HG03342 (cell line): ENCODE measurements at regions not wholly inside any gene's neighbourhood (a gene's known extent, or its start where the extent isn't known, plus 50 kb on each side); places are given as distances from the start of the nearest gene placed in this dataset.

Source experiments
- ATAC-seq: cut with Tn5 transposase; IDR thresholded peaks from one replicate; pipeline ENCODE4 v1.9.1; 2021; ENCODE audit warnings: mild to moderate bottlenecking, moderate library complexity; ENCODE audit not compliant: unreplicated experiment

DNA sequence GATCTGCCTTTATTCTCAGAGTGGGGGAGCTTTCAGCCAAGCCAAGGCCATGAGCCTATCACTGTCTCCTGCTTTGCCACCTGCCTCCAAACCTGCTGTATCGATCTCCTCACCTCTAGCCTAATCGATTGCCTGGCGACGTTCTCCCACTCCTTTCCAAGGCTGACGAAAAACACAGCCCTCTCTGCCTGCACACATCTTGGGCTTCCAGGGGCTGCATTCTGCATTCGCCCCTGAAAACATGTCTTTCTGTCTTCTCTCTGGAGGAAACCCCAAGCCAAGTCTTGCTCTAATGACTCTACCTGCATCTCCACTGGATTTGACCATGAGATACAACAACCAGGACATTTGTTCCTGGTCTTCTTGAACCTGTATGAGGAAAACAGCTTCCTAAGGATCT lies 540.7 kb downstream of the BCL11B start:
- no peak for ATAC-seq

DNA sequence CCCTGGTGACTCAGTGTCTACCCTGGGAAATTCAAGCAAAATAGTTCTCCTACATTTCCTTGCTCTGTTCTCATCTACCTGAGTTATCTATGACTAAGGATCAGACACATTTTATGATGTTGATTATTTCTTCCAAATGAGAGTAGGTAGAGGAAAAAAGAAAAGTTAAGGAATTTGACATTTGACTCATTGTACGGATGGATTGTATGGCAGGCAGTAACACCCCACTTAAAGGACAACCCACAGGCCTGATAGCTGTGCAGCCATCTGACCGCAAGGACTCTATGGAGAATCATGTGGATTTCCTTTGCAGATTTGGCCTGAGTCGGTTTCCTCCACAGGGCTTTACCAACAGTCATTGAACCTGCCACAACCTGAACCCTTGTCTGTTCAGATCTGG lies 540.3 kb downstream of the BCL11B start:
- ATAC-seq: no peak

DNA sequence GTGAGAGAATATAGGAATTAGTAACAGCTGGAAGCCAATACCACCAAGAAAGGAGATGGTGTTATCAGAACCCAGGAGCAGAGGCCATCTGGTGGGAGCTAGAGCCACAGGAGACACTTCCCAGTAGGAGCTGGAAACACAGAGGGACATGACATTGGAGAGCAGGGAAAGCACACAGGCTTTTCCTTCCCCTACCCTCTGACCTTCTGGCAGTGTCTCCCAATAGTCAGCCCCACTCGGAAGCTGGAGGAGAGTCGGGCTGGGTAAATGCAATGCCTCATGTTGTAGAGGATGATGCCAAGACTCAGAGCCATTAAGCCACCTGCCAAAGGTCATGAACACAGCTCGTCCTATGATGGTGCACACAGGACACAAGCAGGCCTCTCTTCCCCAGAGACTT lies 538.5 kb downstream of the BCL11B start:
- ATAC-seq: no peak

DNA sequence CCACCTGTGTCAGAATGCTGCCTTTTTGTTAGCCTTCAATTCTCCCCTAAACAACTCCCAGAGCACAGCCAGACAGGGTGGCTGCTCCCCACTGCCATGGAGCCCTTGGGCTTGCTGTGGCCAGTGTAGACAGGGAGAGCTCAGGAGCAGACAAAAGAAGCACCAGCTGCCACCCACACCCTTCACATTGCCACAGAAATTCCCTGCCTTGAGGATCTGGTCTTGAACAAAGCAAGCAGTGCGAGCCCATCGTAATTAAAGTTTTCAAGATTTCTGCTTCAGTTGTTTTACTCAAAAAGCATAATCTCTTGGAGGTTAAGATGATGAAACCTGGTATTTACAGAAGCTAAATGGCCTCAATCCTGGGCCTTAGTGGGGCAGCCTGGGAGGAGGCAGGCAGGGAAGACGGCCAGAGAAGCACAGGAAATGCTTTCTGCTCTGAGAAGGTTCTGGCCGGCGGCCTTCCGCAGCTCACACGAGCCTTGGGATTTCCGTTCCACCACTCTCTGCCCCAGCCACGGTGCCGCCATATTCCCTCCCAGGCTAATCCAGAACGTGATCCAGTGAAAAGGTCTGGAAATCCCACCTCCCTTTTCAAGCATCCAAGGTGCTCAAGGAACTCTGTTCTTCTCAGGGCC lies 535.2 kb downstream of the BCL11B start:
- no peak for ATAC-seq

- no peak for ATAC-seq
Observed at GRCh38 chr14:98741523-98741922, 530.5 kb downstream of the BCL11B start.

GRCh38 chr14:98742001-98742400 lies 530.0 kb downstream of the BCL11B start:
- no peak for ATAC-seq

DNA sequence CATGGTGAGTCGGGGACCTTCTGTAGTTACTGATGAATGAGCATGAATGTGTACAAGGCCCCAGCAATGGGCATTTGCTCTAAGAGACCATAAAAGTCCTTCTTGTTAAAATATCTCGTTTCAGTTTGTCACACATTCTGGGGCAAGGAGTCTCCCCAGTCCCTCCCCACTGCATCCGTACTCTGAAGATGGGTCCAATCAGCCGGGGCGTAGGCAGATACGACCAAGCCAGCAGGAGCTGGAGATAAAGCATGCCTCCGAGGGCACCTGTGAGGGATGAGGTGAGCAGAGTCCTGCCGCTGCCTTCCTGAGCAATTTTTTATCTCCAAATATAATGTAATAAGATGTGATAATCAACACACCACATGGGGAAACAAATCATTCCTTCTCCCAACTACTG lies 528.5 kb downstream of the BCL11B start:
- no peak for ATAC-seq

- no peak for ATAC-seq
Observed at GRCh38 chr14:98748966-98749365, 523.0 kb downstream of the BCL11B start.

DNA sequence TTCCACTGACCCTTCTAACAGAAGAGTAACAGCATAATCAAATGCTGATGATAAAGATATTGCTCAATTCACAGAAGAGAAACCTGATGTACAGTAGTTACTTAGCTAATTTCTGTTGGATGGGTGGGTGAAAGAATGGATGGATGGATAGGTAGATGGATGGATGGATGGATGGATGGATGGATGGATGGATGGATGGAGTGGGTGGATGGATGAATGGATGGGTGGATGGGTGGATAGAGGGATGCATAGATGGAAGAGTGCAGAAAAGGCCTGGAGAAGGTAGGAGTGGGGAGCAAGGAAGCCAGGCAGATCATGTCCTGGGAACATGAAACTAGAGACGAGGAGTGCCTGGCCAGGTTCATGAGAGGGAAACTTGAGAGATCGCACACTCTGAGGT lies 520.9 kb downstream of the BCL11B start:
- ATAC-seq: no peak

DNA sequence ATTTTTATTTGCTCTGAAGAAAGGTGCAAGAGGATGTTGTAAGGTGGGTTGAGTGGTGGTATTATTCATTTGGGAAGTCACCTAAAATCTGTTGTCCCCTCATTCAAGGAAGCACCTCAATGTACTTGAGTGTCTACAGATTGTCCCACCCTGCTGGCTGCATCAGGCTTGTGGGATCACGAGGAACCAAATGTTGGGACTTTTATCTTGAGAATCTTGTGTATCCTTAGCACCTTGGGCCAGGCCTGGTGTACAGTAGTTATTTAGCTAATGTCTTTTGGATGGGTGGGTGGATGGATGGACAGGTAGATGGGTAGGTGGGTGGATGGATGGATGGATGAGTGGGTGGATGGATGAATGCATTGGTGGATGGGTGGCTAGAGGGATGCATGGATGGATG lies 519.3 kb downstream of the BCL11B start:
- ATAC-seq: no peak

DNA sequence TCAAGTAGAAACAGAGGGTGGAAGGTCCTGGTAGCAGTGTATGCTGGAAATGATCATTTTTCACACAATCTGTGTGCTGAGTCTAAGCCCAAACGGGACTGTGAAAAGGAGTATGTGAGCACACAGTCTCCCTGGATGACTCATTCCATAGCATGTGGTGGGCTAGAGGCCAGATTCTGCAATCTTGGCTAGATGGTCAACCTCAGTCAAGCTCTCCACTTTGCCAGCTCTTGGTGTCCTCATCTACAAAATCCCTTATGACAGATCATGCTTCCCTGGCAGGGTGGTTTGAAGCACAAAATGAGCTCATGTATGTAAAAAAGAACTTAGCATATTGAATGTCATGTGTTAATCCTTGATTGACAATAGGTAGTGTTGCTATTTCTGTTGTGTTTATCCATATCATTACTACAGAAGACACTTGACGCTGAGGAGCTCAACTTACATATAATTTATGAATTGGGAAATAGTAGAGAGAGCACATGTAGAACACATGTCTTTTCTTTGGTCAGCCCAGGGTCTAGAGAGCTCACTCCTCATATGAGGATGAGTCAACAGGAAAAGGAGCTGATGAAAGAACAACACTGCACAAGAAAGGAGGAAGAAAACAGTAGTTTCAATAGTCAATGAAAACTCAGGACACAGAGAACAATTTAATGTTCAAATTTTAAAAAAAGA lies 517.5 kb downstream of the BCL11B start:
- no peak for ATAC-seq

- no peak for ATAC-seq
Observed at GRCh38 chr14:98756749-98757148, 515.2 kb downstream of the BCL11B start.

DNA sequence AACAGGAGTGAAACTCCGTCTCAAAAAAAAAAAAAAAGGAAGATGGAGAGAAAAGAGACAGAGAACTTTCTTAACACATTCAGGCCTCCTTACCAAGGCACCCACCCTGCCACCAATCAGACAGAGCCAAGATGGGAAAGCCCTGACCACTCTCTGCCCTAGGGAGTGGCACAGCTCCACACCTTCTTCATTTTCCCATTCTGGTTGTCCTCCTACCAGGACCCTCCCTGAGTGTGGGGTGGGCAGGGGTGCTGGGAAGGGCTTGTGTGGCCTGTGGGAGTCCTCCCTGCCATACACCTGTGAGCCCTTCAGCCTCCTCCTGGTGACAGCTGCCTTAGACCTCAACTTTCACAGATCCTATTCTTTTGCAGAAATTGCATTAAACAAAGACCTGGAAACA lies 513.6 kb downstream of the BCL11B start:
- no peak for ATAC-seq

DNA sequence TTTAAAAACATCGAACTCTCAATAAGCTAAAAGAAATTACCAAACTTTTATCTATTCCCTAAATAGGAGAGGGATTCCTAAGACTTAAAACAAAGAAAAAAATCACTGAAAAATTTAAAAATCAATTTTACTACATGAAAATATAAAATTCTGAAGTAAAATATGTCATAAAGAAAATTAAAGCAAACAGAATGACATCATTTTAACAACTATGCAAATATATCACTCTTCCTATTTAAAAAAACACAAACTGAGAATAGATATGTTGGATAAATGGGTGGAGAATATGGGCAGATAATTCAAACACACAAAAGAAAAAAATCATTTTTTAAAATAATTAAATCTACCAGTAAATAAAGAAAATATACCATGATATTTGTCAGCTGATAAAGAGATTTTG lies 510.0 kb downstream of the BCL11B start:
- no peak for ATAC-seq

- ATAC-seq: no peak
Observed at GRCh38 chr14:98766818-98767217, 505.2 kb downstream of the BCL11B start.

GRCh38 chr14:98769326-98769725 lies 502.7 kb downstream of the BCL11B start:
- ATAC-seq: no peak

DNA sequence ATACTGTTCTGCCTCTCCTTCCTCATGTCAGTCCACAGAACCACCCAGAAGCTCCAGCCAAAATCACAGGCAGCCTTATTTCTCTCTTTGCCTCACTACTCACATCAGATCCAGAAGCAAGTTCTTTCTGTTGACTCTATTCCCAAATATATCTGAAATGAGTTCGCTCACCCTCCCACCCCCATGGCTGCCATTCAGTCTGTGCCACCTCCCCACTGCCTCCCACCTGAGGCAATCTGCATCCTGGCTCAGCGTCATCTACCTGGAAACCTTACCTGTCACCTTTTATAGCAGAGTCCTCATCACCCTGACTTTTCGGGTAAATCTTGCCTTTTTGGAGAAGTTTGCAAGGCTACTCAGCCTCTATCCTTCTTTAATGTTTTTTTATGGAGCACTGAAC lies 501.8 kb downstream of the BCL11B start:
- ATAC-seq: no peak

- no peak for ATAC-seq
Observed at GRCh38 chr14:98773814-98774213, 498.2 kb downstream of the BCL11B start.

GRCh38 chr14:98775892-98776291 lies 496.1 kb downstream of the BCL11B start:
- no peak for ATAC-seq

DNA sequence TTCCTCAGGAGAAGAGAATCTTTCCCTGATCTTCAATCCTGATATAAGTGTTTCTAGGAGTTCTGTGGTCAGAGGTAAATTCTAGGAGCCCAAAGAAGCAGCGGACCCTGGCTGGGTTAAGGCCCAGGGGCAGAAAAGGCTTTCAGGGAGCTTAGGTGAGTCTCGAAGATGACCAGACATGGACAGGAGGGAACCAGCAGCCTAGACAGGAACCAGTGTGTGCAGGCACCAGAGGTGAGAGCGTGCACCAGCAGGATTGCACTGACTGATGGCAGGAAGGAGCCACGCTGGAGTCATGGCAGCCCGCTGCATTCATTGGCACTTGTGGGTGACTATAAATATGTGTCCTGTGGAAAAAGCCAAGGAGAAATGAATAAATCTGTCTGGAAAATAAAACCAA lies 489.9 kb downstream of the BCL11B start:
- ATAC-seq: no peak

DNA sequence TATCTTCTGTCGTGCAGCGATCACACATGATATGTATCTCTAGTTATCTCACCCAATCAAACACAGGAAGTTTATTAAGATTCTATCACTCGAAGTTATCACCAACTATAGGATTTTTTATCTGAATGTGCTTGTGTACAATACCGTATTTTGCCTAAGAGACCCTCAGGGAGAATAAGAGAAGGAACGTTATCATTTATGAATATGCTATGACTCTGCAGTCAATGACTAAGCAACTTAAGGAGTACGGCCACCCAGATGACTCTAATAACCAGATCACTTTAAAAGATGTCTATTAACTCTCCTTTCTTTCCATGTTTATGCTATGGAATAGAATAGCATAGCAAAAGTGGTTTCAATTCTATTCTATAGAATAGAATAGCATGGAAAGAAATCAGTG lies 486.4 kb downstream of the BCL11B start:
- ATAC-seq: no peak

DNA sequence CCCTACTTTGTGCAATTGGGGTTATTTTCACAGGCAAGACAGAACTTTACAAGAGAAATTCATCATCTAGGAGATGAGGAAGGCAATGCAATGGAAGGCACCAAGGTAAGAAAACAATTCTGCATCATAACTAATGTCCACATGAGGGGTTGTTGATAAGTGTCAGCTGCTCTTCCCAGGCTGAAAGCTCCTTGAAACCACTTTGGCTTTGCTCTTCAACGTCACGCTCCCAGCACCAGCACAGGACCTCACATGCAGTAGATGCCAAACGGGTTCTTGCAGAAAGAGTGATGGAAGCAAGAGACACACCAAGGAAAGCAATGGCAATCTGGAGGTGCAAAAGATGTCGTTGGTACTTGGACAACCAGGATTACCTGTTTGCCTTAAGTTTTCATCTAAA lies 485.5 kb downstream of the BCL11B start:
- no peak for ATAC-seq

GRCh38 chr14:98791661-98792060 lies 480.3 kb downstream of the BCL11B start:
- ATAC-seq: no peak
